ENCODE measurements at regions not wholly inside any gene's neighbourhood (a gene's known extent, or its start where the extent isn't known, plus 50 kb on each side); places are given as distances from the start of the nearest gene placed in this dataset.

DNA sequence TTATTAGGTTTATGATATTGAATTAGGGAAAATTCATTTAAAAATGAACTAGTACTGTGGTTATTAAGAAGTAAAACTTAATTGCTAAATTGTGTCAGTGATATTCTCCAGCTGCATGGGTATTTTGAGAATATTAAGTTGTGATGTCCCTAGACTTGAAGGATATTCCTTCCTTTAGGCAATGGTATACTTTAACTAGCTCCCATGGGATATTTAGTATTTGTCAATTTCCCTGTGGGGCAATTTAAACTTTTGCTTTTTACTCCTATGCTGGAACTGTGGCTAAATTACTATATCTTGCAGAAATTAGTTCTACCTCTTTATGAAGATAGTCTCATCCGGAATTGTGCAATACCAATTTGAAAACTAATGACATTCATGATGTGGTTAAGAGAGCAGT is 151.6 kb upstream of the CSNK1A1L start:
- POLR2A ChIA-PET: no interaction called here

DNA sequence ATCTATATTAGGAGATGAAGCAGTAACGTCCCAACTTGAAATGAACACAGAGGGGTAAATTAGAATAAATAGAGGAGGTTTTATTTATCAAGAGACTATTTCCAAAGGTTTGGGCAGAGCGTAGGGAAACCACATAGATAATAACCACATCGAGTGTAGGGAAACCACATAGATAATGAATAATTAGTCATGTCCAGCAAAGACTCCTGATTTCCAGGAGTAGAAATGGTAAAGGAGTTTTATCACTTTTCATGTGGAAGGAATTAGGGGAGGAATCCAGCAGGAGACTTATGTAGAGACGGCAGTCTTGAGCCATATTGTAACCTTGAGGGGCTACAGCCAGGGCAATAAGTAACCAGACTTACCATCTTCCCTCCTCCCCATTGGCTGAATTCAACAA is 136.3 kb upstream of the CSNK1A1L start:
- Histone ChIP-seq H3K9ac (ENCODE audit: low read length) (no peak overlapping the region), H3K4me2 (ENCODE audit: low read length) (no peak overlapping the region), H3K27ac (ENCODE audit: low read depth, low read length) (no peak overlapping the region), H3K9me3 (ENCODE audit: control insufficient read depth in 1 of 2, insufficient read depth in 1 of 2, low read depth in 1 of 2, low read length in 2 of 2) (peaks cover 5 to 26% of the 10 kb centered on the region in 2 experiments; a peak in 2 of 4 replicates), H3K4me1 (ENCODE audit: control insufficient read depth in 1 of 2, insufficient read depth in 2 of 2, low read length in 2 of 2) (no peaks in the 10 kb centered on the region), H3K27me3 (ENCODE audit: insufficient read depth, low read length) (no peaks in the 10 kb centered on the region), H3K36me3 (ENCODE audit: control insufficient read depth in 1 of 2, insufficient read depth in 2 of 2, low read length in 2 of 2) (no peaks in the 10 kb centered on the region), H3K79me2 (ENCODE audit: insufficient read depth, low read length) (no peaks in the 10 kb centered on the region), H4K20me1 (ENCODE audit: insufficient read depth) (no peaks in the 10 kb centered on the region), H3K9me2 (ENCODE audit: insufficient read depth) (no peaks in the 10 kb centered on the region), H3K4me3 (replicated peaks in 1 of 2; ENCODE audit: low read depth in 1 of 2, low read length in 2 of 2) (no peak overlapping the region), H2AFZ (ENCODE audit: low read depth, low read length, poor library complexity, severe bottlenecking) (no peak overlapping the region)
- POLR2A ChIA-PET: no interaction called here
- TF ChIP-seq POLR2AphosphoS5 (IDR thresholded peaks at IDR 0.05; ENCODE audit: low read depth, low read length): no peak
- TF ChIP-seq CEBPB (IDR thresholded peaks at IDR 0.05; ENCODE audit: low read depth): no peak
- TF ChIP-seq POLR2A (IDR thresholded peaks at IDR 0.05; ENCODE audit: borderline replicate concordance, extremely low read depth, insufficient read depth, insufficient read length): no peak
- TF ChIP-seq, protein P1, sequence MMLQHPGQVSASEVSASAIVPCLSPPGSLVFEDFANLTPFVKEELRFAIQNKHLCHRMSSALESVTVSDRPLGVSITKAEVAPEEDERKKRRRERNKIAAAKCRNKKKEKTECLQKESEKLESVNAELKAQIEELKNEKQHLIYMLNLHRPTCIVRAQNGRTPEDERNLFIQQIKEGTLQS (IDR thresholded peaks at IDR 0.05): no peak
- TF ChIP-seq EZH2 (IDR thresholded peaks at IDR 0.05): no peak
- TF ChIP-seq, protein P2, sequence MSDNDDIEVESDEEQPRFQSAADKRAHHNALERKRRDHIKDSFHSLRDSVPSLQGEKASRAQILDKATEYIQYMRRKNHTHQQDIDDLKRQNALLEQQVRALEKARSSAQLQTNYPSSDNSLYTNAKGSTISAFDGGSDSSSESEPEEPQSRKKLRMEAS (IDR thresholded peaks at IDR 0.05): no peak
- TF ChIP-seq, protein P3, sequence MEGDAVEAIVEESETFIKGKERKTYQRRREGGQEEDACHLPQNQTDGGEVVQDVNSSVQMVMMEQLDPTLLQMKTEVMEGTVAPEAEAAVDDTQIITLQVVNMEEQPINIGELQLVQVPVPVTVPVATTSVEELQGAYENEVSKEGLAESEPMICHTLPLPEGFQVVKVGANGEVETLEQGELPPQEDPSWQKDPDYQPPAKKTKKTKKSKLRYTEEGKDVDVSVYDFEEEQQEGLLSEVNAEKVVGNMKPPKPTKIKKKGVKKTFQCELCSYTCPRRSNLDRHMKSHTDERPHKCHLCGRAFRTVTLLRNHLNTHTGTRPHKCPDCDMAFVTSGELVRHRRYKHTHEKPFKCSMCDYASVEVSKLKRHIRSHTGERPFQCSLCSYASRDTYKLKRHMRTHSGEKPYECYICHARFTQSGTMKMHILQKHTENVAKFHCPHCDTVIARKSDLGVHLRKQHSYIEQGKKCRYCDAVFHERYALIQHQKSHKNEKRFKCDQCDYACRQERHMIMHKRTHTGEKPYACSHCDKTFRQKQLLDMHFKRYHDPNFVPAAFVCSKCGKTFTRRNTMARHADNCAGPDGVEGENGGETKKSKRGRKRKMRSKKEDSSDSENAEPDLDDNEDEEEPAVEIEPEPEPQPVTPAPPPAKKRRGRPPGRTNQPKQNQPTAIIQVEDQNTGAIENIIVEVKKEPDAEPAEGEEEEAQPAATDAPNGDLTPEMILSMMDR (IDR thresholded peaks at IDR 0.05 in 2 of 3, conservative IDR thresholded peaks at IDR 0.05 in 1 of 3; ENCODE audit: borderline replicate concordance in 1 of 3, insufficient read depth in 1 of 3, low read depth in 2 of 3, low read length in 2 of 3): no peak
- TF ChIP-seq CBX3 (IDR thresholded peaks at IDR 0.05; ENCODE audit: low read depth): no peak
- no peak for TF ChIP-seq FOSL1 (IDR thresholded peaks at IDR 0.05; ENCODE audit: low read depth)
- TF ChIP-seq TCF7L2 (IDR thresholded peaks at IDR 0.05; ENCODE audit: borderline replicate concordance, extremely low read depth, insufficient read depth, insufficient read length): no peak
- no peak for TF ChIP-seq SIN3A (IDR thresholded peaks at IDR 0.05; ENCODE audit: low read depth)
- TF ChIP-seq, protein P4, sequence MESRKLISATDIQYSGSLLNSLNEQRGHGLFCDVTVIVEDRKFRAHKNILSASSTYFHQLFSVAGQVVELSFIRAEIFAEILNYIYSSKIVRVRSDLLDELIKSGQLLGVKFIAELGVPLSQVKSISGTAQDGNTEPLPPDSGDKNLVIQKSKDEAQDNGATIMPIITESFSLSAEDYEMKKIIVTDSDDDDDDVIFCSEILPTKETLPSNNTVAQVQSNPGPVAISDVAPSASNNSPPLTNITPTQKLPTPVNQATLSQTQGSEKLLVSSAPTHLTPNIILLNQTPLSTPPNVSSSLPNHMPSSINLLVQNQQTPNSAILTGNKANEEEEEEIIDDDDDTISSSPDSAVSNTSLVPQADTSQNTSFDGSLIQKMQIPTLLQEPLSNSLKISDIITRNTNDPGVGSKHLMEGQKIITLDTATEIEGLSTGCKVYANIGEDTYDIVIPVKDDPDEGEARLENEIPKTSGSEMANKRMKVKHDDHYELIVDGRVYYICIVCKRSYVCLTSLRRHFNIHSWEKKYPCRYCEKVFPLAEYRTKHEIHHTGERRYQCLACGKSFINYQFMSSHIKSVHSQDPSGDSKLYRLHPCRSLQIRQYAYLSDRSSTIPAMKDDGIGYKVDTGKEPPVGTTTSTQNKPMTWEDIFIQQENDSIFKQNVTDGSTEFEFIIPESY (IDR thresholded peaks at IDR 0.05; ENCODE audit: extremely low read depth, insufficient replicate concordance, low read length): no peak
- TF ChIP-seq ZNF274 (IDR thresholded peaks at IDR 0.05; ENCODE audit: low read depth, low read length): no peak
- no peak for TF ChIP-seq EGR1 (IDR thresholded peaks at IDR 0.05; ENCODE audit: low read depth)
- TF ChIP-seq SRF (IDR thresholded peaks at IDR 0.05; ENCODE audit: low read depth): no peak
- no peak for TF ChIP-seq ZFX (IDR thresholded peaks at IDR 0.05)
- intact Hi-C loops (cut with micrococcal nuclease): no loop called here
- ATAC-seq (no peak), DNase-seq (ENCODE audit: low read depth, low spot score) (no peak)
- RAD21 ChIA-PET (ENCODE audit: low non-redundant PET in 1 of 2, low total read pairs in 2 of 2, uncharacterized antibody in 2 of 2, unreplicated experiment in 2 of 2): no interaction called here
- BruUV-seq (replicated peaks): no TSS peak
- CTCF ChIA-PET: no interaction called here

More for the DNA sequence above, 151.6 kb upstream of the CSNK1A1L start:
- no peak overlapping the region for H3K27ac ChIP-seq (ENCODE audit: low read depth, low read length)
- no peaks in the 10 kb centered on the region for H3K79me2 ChIP-seq (ENCODE audit: insufficient read depth, low read length)
- no peaks in the 10 kb centered on the region for H3K4me1 ChIP-seq (ENCODE audit: control insufficient read depth in 1 of 2, insufficient read depth in 2 of 2, low read length in 2 of 2)
- intact Hi-C loops (cut with micrococcal nuclease): no loop called here
- ChIA-PET CTCF (no interaction called here), RAD21 (ENCODE audit: low non-redundant PET in 1 of 2, low total read pairs in 2 of 2, uncharacterized antibody in 2 of 2, unreplicated experiment in 2 of 2) (no interaction called here)
- H3K9me2 ChIP-seq (ENCODE audit: insufficient read depth): no peaks in the 10 kb centered on the region
- no peaks in the 10 kb centered on the region for H3K36me3 ChIP-seq (ENCODE audit: control insufficient read depth in 1 of 2, insufficient read depth in 2 of 2, low read length in 2 of 2)
- no peak overlapping the region for H2AFZ ChIP-seq (ENCODE audit: low read depth, low read length, poor library complexity, severe bottlenecking)
- H3K9ac ChIP-seq (ENCODE audit: low read length): no peak overlapping the region
- H3K27me3 ChIP-seq (ENCODE audit: insufficient read depth, low read length): no peaks in the 10 kb centered on the region
- no peak for ATAC-seq
- H3K4me2 ChIP-seq (ENCODE audit: low read length): no peak overlapping the region
- H4K20me1 ChIP-seq (ENCODE audit: insufficient read depth): no peaks in the 10 kb centered on the region
- no peak for TF ChIP-seq JUND (IDR thresholded peaks at IDR 0.05)
- no TSS peak for BruUV-seq (replicated peaks)
- no peak for DNase-seq (ENCODE audit: low read depth, low spot score)
- peaks cover 0 to 3% of the 10 kb centered on the region in 2 experiments; a peak in 1 of 4 replicates for H3K9me3 ChIP-seq (ENCODE audit: control insufficient read depth in 1 of 2, insufficient read depth in 1 of 2, low read depth in 1 of 2, low read length in 2 of 2)
- no peak overlapping the region for H3K4me3 ChIP-seq (replicated peaks in 1 of 2; ENCODE audit: low read depth in 1 of 2, low read length in 2 of 2)

Data from HCT116 (cell line).